ENCODE measurements at regions not wholly inside any gene's neighbourhood (a gene's known extent, or its start where the extent isn't known, plus 50 kb on each side); places are given as distances from the start of the nearest gene placed in this dataset.

GRCh38 chr1:191350938-191351337, 807.3 kb upstream of the RGS18 start:
- TF ChIP-seq CTCF (IDR thresholded peaks at IDR 0.05), result no peak
- no peak for TF ChIP-seq REST (IDR thresholded peaks at IDR 0.05; ENCODE audit: insufficient read depth in 1 of 2, low read depth in 2 of 2, low read length in 1 of 2)
